Mesothelial cell of epicardium (in vitro differentiated cells): ENCODE measurements at regions not wholly inside any gene's neighbourhood (a gene's known extent, or its start where the extent isn't known, plus 50 kb on each side); places are given as distances from the start of the nearest gene placed in this dataset.

Experiments used
- DNase-seq, 2 experiments: peaks; one replicate each; pipeline ENCODE4 v3.0.0; 2021; ENCODE audit warnings: low spot score in 2 of 2; ENCODE audit not compliant: unreplicated experiment in 2 of 2
- H3K27ac Mint-ChIP-seq: 2 replicates; pipeline ENCODE4 v1.8.0; 2021; ENCODE audit warnings: mixed read lengths
- H3K27me3 Mint-ChIP-seq: 2 replicates; pipeline ENCODE4 v1.8.0; 2021; ENCODE audit warnings: low read depth, mixed read lengths
- H3K36me3 Mint-ChIP-seq: 2 replicates; pipeline ENCODE4 v1.8.0; 2021; ENCODE audit warnings: mixed read lengths
- H3K4me1 Mint-ChIP-seq: 2 replicates; pipeline ENCODE4 v1.8.0; 2021; ENCODE audit warnings: mixed read lengths
- H3K4me3 Mint-ChIP-seq: 2 replicates; pipeline ENCODE4 v1.8.0; 2021; ENCODE audit warnings: mild to moderate bottlenecking, moderate library complexity, mixed read lengths
- H3K9me3 Mint-ChIP-seq: 2 replicates; pipeline ENCODE4 v1.8.0; 2021; ENCODE audit warnings: mixed read lengths
- CTCF ChIP-seq: fragments of 200-600 bp; sonication (generic); IDR thresholded peaks from one replicate; pipeline ENCODE4 v1.5.0; 2021; ENCODE audit warnings: antibody characterized with exemption; ENCODE audit not compliant: unreplicated experiment

GRCh38 chr7:13829914-13830900 lies 159.3 kb downstream of the ETV1 start:
- Mint-ChIP-seq H3K4me3 (no peak overlapping the region), H3K36me3 (no peaks in the 10 kb centered on the region), H3K27me3 (no peaks in the 10 kb centered on the region), H3K9me3 (no peaks in the 10 kb centered on the region), H3K4me1 (peaks cover 12% of the 10 kb centered on the region), H3K27ac (peak overlapping the region; percentile 75)
- no peak for TF ChIP-seq CTCF
- no peak for DNase-seq

- no peak for TF ChIP-seq CTCF
- no peak overlapping the region for H3K4me3 Mint-ChIP-seq
- H3K27ac Mint-ChIP-seq, result no peak overlapping the region
- no peak for DNase-seq
- no peaks in the 10 kb centered on the region for H3K36me3 Mint-ChIP-seq
- H3K27me3 Mint-ChIP-seq, result no peaks in the 10 kb centered on the region
- no peaks in the 10 kb centered on the region for H3K9me3 Mint-ChIP-seq
- peaks cover 12% of the 10 kb centered on the region for H3K4me1 Mint-ChIP-seq
Observed at GRCh38 chr7:13832346-13832745, 157.1 kb downstream of the ETV1 start.

GRCh38 chr7:13834328-13834761 lies 155.1 kb downstream of the ETV1 start:
- no peak for TF ChIP-seq CTCF
- Mint-ChIP-seq H3K4me3 (no peak overlapping the region), H3K27ac (no peak overlapping the region), H3K4me1 (peaks cover 12% of the 10 kb centered on the region), H3K27me3 (no peaks in the 10 kb centered on the region), H3K9me3 (no peaks in the 10 kb centered on the region), H3K36me3 (no peaks in the 10 kb centered on the region)
- DNase-seq, result no peak

- Mint-ChIP-seq H3K4me1 (peaks cover 6% of the 10 kb centered on the region), H3K4me3 (no peak overlapping the region), H3K36me3 (no peaks in the 10 kb centered on the region), H3K27ac (no peak overlapping the region), H3K27me3 (no peaks in the 10 kb centered on the region), H3K9me3 (no peaks in the 10 kb centered on the region)
- DNase-seq, result no peak
- no peak for TF ChIP-seq CTCF
Observed at GRCh38 chr7:13835442-13835841, 154.0 kb downstream of the ETV1 start.

GRCh38 chr7:13839063-13839462 lies 150.4 kb downstream of the ETV1 start:
- Mint-ChIP-seq H3K36me3 (no peaks in the 10 kb centered on the region), H3K4me3 (no peak overlapping the region), H3K9me3 (no peaks in the 10 kb centered on the region), H3K27ac (no peak overlapping the region), H3K4me1 (no peaks in the 10 kb centered on the region), H3K27me3 (no peaks in the 10 kb centered on the region)
- no peak for TF ChIP-seq CTCF
- no peak for DNase-seq
